NCI-H2196 treated with DMSO at 0.1 percent for 48 hours (cell line): ENCODE measurements at regions not wholly inside any gene's neighbourhood (a gene's known extent, or its start where the extent isn't known, plus 50 kb on each side); places are given as distances from the start of the nearest gene placed in this dataset.

Experiments used
- DNase-seq: peaks from one replicate; lab custom pipeline; 2025; ENCODE audit not compliant: unreplicated experiment; lab: John Stamatoyannopoulos, UW

GRCh38 chr16:5582529-5582928 lies 484.9 kb upstream of the EEF2KMT start:
- DNase-seq = no peak

GRCh38 chr16:5581908-5582307 lies 484.3 kb upstream of the EEF2KMT start:
- DNase-seq = no peak

GRCh38 chr16:5581428-5581827 lies 483.8 kb upstream of the EEF2KMT start:
- DNase-seq = no peak

DNA sequence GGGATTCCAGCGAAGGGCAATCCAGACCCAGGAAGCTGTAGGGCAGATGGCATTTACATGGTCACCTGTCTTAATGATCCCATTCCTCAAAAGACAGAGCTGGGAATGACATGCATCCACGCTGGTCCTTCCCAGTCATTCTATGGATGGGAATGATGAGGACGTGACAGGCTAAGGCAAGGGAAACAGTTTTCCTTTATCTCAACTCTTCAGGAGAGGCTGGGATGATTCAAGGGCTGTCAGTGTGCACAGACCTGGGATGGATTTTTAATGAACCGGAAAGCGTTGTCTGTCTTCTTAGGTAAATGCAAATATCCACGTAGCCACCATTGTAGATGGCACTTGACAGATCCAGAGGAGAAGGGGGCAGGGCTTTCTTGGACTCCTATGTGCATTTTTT lies 483.2 kb upstream of the EEF2KMT start:
- DNase-seq = no peak

- no peak for DNase-seq
Observed at GRCh38 chr16:5580296-5580695, 482.7 kb upstream of the EEF2KMT start.

DNA sequence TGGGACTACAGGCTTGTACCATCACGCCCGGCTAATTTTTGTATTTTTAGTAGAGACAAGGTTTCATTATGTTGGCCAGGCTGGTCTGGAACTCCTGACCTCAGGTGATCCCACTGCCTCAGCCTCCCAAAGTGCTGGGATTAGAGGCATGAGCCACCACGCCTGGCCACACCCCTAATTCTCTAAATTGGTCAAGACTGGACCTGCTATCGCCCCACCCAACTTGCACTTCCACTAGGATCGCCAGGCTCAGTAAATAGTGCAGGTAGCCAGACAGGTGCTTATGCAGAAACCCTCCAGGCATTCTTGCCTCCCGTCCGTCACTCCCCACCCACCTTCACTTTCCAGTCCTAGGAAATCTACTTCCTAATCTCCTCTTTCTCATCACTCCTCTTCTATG lies 481.4 kb upstream of the EEF2KMT start:
- no peak for DNase-seq

DNA sequence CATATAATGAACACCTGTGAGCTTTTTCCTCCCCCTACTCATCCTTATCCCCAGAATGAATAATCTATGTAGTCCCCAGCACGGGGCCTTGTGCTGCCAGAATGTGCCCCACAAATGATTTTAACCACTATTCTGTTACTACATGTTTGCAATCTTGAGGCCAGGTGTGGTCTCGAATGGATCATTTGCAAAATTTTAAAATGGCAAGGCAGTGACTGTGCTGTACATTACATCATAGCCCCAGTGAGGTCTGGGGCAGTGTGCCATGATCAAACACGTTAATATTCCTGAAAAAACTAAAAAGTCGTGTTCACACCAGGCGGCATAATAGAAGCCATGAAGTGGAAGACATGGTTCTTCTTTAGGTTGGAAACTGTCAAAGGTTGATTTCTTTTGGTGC lies 479.9 kb upstream of the EEF2KMT start:
- no peak for DNase-seq

GRCh38 chr16:5575646-5576245 lies 478.2 kb upstream of the EEF2KMT start:
- DNase-seq = no peak

DNA sequence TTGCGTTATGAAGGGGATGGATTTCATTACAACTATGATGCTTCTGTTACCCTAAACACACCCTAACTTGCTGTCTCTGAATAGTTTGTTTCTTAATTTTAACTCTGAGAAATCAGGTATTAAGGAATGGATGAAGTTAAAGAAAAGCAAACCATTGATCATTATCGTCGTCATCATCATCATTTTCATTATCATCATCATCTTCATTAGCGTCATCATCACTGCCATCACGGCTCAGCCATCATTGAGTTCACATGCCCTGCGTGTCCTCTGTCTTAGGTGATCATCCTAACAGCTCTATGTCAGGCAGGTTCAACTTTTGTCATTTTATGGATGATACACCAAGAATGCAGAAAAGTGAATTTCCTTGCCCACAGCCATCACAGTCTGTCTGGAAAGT lies 477.5 kb upstream of the EEF2KMT start:
- DNase-seq = no peak

DNA sequence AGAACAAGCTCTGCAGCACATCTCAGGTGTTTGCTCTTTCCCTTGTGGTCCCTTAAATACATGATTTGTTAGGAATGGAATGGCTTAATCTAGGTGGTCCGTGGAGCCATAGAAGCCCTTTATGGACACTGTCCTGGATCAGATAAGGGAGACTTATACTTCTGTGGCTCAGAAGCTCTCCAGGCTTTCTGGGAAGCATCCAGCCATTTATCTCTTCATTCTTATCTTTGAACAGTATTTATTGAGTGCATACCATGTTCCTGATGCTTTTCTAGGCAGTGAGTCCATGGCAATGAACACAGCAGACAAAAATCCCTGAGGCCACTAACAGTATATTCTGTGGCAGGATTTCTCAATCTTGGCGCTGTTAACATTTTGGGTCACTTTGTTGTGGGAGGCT lies 474.5 kb upstream of the EEF2KMT start:
- DNase-seq = no peak

GRCh38 chr16:5571446-5571845 lies 473.9 kb upstream of the EEF2KMT start:
- DNase-seq = no peak

DNA sequence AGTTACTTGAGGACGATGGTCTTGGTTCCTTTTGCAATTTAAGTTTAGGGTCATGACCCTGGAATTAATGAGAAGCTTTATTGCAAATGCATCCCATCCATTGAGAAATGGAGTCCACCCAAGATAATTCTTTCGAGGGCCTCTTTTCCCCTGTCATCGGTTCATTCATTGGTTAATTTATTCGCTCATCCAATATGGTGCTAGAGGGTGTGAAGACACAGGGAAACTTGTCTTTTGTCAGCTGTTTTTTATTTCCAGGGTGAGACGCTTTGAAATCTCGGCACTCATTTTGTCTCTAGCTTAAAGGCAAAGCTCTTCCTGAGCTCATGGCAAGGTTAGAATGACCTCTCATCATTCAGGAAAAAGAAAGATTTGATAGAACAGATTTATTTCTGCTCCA lies 464.2 kb upstream of the EEF2KMT start:
- no peak for DNase-seq

GRCh38 chr16:5560084-5560483 lies 462.5 kb upstream of the EEF2KMT start:
- no peak for DNase-seq

- no peak for DNase-seq
Observed at GRCh38 chr16:5557966-5558365, 460.4 kb upstream of the EEF2KMT start.

DNA sequence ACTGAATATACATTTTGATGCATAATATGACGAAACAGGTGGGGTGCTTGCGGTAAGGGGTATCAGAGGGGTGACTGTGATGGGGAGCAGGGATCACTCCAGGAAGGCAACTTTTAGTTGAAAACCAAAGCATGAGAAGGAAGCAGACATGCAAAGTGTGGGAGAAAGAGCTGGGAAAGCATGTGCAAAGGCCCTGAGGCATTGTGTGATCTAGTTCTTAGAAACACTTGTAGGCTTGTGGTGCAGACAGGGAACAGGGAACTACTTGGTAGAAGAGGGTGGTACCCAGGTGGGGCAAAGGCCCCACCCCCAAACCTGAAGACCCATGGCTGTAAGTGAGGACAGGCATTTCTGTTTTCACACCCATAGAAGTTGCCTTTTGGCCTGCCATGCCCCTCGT lies 459.9 kb upstream of the EEF2KMT start:
- DNase-seq = no peak

- no peak for DNase-seq
Observed at GRCh38 chr16:5556158-5556810, 458.7 kb upstream of the EEF2KMT start.

GRCh38 chr16:5551909-5552308 lies 454.3 kb upstream of the EEF2KMT start:
- DNase-seq = no peak

DNA sequence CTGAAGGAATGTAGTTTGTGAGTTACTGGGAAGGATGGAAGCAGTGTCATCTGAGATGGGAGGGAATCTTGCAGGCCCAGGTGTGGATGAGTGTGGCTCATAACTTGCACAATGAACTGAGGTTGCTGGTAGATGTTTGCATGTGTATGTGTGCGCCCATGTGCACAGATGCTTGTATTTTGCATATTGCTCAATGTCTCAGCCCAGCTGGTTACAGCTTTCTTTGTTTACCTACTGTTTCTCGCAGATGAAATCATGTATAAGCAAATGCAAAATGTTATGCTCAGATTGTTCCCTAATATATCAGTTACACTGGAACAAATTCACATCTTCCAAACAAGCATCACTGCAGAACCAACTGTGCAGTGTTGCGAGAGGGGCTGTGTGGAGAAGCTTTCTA lies 452.2 kb upstream of the EEF2KMT start:
- DNase-seq = no peak

GRCh38 chr16:5541356-5541755 lies 443.8 kb upstream of the EEF2KMT start:
- DNase-seq = no peak

DNA sequence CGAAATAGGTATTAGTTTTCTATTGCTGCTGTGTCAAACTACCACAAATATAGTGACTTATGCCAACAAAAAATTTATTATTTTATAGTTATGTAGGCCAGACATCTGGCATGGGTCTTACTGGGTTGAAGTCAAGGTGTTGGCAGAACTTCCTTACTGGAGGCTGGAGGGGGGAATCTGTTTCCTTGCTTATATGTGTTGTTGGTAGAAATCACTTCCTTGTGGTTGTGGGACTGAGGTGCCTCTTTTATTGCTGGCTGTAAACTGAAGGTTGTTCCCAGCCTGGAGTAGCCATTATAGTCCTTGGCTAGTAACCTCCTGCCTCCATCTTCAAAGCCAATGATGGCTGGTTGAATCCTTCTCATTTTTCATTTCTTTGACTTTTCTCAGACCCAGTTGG lies 439.8 kb upstream of the EEF2KMT start:
- no peak for DNase-seq

GRCh38 chr16:5533321-5533888 lies 435.8 kb upstream of the EEF2KMT start:
- no peak for DNase-seq

- no peak for DNase-seq
Observed at GRCh38 chr16:5527817-5528216, 430.2 kb upstream of the EEF2KMT start.

DNA sequence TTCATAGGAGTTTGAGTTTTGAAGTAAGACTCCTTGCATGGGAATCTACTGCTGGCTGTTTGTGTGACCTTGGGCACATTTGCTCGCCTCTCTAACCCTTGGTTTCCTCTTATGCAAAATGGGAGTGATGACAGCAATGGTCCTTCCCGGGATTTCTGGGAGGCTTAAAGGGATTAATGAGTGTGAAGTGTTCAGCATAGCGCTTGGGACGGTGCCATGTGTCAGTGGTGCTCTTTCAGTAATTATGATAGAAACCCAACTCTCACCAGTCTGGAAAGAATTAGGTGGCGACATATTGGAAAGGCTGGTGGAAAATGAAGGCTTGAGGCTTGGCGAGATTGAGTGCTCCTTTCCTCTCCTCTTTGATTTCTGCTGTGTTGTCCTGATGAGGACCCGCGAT lies 429.2 kb upstream of the EEF2KMT start:
- no peak for DNase-seq
